HG03280 (cell line): ENCODE measurements at regions not wholly inside any gene's neighbourhood (a gene's known extent, or its start where the extent isn't known, plus 50 kb on each side); places are given as distances from the start of the nearest gene placed in this dataset.

Source experiments
- ATAC-seq: cut with Tn5 transposase; IDR thresholded peaks from one replicate; pipeline ENCODE4 v1.9.1; 2021; ENCODE audit warnings: mild to moderate bottlenecking, moderate library complexity; ENCODE audit not compliant: unreplicated experiment

- ATAC-seq, result no peak
These were observed 128.7 kb upstream of the SLC10A2 start for GRCh38 chr13:103194871-103195270.

GRCh38 chr13:103192511-103193135 lies 126.4 kb upstream of the SLC10A2 start:
- no peak for ATAC-seq

GRCh38 chr13:103190841-103191240 lies 124.6 kb upstream of the SLC10A2 start:
- no peak for ATAC-seq

GRCh38 chr13:103188713-103189326 lies 122.6 kb upstream of the SLC10A2 start:
- ATAC-seq, result no peak

- no peak for ATAC-seq
These were observed 121.5 kb upstream of the SLC10A2 start for GRCh38 chr13:103187721-103188156.

- no peak for ATAC-seq
These were observed 118.2 kb upstream of the SLC10A2 start for GRCh38 chr13:103184413-103184812.

- no peak for ATAC-seq
These were observed 113.0 kb upstream of the SLC10A2 start for GRCh38 chr13:103178986-103179943.

GRCh38 chr13:103174966-103175365 lies 108.7 kb upstream of the SLC10A2 start:
- ATAC-seq, result no peak

- ATAC-seq, result no peak
These were observed 102.8 kb upstream of the SLC10A2 start for GRCh38 chr13:103168901-103169508.

- ATAC-seq, result no peak
These were observed 98.0 kb upstream of the SLC10A2 start for GRCh38 chr13:103164251-103164650.

- ATAC-seq, result no peak
These were observed 95.3 kb upstream of the SLC10A2 start for GRCh38 chr13:103161476-103161875.

- no peak for ATAC-seq
These were observed 91.4 kb upstream of the SLC10A2 start for GRCh38 chr13:103157434-103158145.

GRCh38 chr13:103157016-103157415 lies 90.8 kb upstream of the SLC10A2 start:
- ATAC-seq, result no peak

- no peak for ATAC-seq
These were observed 90.3 kb upstream of the SLC10A2 start for GRCh38 chr13:103156346-103156998.

- ATAC-seq, result no peak
These were observed 87.2 kb upstream of the SLC10A2 start for GRCh38 chr13:103153466-103153865.

- no peak for ATAC-seq
These were observed 81.7 kb upstream of the SLC10A2 start for GRCh38 chr13:103147961-103148360.

- no peak for ATAC-seq
These were observed 79.2 kb upstream of the SLC10A2 start for GRCh38 chr13:103145442-103145841.

- no peak for ATAC-seq
These were observed 77.2 kb upstream of the SLC10A2 start for GRCh38 chr13:103143432-103143831.

- ATAC-seq, result no peak
These were observed 75.9 kb upstream of the SLC10A2 start for GRCh38 chr13:103142151-103142550.
